ENCODE measurements at regions not wholly inside any gene's neighbourhood (a gene's known extent, or its start where the extent isn't known, plus 50 kb on each side); places are given as distances from the start of the nearest gene placed in this dataset.

GRCh38 chr2:237027712-237028029, 58.0 kb upstream of the COPS8 start:
- WGBS, 2 donors, result 49 to 59% methylated on average over 5 of the region's 5 CpGs
- intact Hi-C loops (cut with DNase I), result loop anchor here (2.0 to 10.0 kb wide), 2 partner anchors 515 to 673 kb away; no protein-coding TSS in a partner anchor

DNA sequence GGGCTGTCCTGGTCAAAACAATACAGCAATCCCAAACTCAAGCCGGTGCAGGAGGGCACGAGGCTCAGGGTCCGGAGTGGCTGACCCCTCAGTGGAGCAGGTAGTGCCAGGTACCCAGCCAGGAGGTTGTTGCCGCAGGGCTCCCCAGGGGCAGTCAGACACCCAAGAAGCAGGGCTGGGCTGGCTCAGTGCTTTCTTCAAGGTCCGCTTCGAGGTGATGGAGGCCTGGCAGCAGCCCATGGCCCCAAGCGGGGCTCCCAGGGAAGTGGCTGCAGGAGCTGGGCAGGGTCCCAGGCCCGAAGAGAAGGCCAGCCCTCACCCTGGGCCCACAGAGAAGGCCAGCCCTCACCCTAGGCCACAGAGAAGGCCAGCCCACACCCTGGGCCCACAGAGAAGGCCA, 55.3 kb upstream of the COPS8 start:
- Histone ChIP-seq H3K36me3 (no peaks in the 10 kb centered on the region), H3K27me3 (no peaks in the 10 kb centered on the region), H3K9me3 (no peaks in the 10 kb centered on the region), H3K4me1 (peaks cover 0 to 7% (median 0%) of the 10 kb centered on the region in 4 donors), H3K27ac (no peak overlapping the region), H3K4me3 (no peak overlapping the region)
- intact Hi-C loops (cut with DNase I), result no loop called here
- DNase-seq, result no peak
- TF ChIP-seq CTCF (IDR thresholded peaks at IDR 0.05) (no peak), EP300 (IDR thresholded peaks at IDR 0.05) (no peak), POLR2A (IDR thresholded peaks at IDR 0.05) (no peak), POLR2AphosphoS5 (IDR thresholded peaks at IDR 0.05) (no peak)
- 91 to 94% methylated on average over 8 of the region's 8 CpGs for WGBS, 2 donors

More at GRCh38 chr2:237027712-237028029, 58.0 kb upstream of the COPS8 start:
- peaks cover 0 to 7% (median 0%) of the 10 kb centered on the region in 4 donors for H3K4me1 ChIP-seq
- DNase-seq, result no peak
- no peaks in the 10 kb centered on the region for H3K27me3 ChIP-seq
- peaks cover 0 to 6% (median 0%) of the 10 kb centered on the region in 4 donors for H3K9me3 ChIP-seq
- H3K27ac ChIP-seq, result no peak overlapping the region
- H3K4me3 ChIP-seq, result no peak overlapping the region
- TF ChIP-seq CTCF (IDR thresholded peaks at IDR 0.05) (no peak), EP300 (IDR thresholded peaks at IDR 0.05) (no peak), POLR2A (IDR thresholded peaks at IDR 0.05) (no peak), POLR2AphosphoS5 (IDR thresholded peaks at IDR 0.05) (no peak)
- H3K36me3 ChIP-seq, result no peaks in the 10 kb centered on the region

- WGBS, 2 donors, result 86 to 88% methylated on average over 3 of the region's 3 CpGs
- H3K27ac ChIP-seq, result no peak overlapping the region
- intact Hi-C loops (cut with DNase I), result no loop called here
- TF ChIP-seq EP300 (IDR thresholded peaks at IDR 0.05), result no peak
- no peak for TF ChIP-seq CTCF (IDR thresholded peaks at IDR 0.05)
- TF ChIP-seq POLR2AphosphoS5 (IDR thresholded peaks at IDR 0.05), result no peak
- no peak overlapping the region for H3K4me3 ChIP-seq
- no peaks in the 10 kb centered on the region for H3K9me3 ChIP-seq
- DNase-seq, result no peak
- H3K36me3 ChIP-seq, result no peaks in the 10 kb centered on the region
- H3K4me1 ChIP-seq, result no peaks in the 10 kb centered on the region
- H3K27me3 ChIP-seq, result no peaks in the 10 kb centered on the region
These were observed 52.1 kb upstream of the COPS8 start for GRCh38 chr2:237033536-237034060.

GRCh38 chr2:237035781-237036475, 49.8 kb upstream of the COPS8 start:
- intact Hi-C loops (cut with DNase I), result no loop called here
- H3K4me1 ChIP-seq, result no peaks in the 10 kb centered on the region
- no peak for DNase-seq
- no peak overlapping the region for H3K4me3 ChIP-seq
- no peaks in the 10 kb centered on the region for H3K27me3 ChIP-seq
- no peak overlapping the region for H3K27ac ChIP-seq
- TF ChIP-seq EP300 (IDR thresholded peaks at IDR 0.05), result no peak
- 82 to 83% methylated on average over 10 of the region's 10 CpGs for WGBS, 2 donors
- H3K36me3 ChIP-seq, result no peaks in the 10 kb centered on the region
- no peaks in the 10 kb centered on the region for H3K9me3 ChIP-seq

Small RNA genes in the stretch of these regions (small RNA-seq; reads per million reads assigned to genes)
- 0 reads per million in 3 donors for gene RNU6-1051P
